ENCODE measurements at regions not wholly inside any gene's neighbourhood (a gene's known extent, or its start where the extent isn't known, plus 50 kb on each side); places are given as distances from the start of the nearest gene placed in this dataset.

DNA sequence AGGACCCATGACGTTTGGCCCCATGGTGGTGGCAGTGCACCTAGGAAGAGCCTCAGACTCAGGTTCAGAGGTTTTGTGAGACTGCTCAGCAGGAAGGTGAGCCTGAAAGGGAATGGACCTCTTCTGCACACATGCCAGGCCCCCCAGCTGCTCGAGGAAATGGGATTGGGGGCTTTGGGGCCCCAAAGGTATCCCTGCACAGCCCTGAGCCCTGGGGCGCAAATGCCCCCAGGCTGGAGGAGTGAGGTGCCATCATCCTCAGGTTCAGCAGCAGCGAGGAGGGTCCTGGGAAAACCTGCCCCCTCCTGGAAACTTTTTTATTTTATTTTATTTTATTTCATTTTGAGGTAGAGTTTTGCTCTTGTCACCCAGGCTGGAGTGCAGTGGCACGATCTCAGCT is 171.8 kb upstream of the MVB12B start:
- TF ChIP-seq, protein P1, sequence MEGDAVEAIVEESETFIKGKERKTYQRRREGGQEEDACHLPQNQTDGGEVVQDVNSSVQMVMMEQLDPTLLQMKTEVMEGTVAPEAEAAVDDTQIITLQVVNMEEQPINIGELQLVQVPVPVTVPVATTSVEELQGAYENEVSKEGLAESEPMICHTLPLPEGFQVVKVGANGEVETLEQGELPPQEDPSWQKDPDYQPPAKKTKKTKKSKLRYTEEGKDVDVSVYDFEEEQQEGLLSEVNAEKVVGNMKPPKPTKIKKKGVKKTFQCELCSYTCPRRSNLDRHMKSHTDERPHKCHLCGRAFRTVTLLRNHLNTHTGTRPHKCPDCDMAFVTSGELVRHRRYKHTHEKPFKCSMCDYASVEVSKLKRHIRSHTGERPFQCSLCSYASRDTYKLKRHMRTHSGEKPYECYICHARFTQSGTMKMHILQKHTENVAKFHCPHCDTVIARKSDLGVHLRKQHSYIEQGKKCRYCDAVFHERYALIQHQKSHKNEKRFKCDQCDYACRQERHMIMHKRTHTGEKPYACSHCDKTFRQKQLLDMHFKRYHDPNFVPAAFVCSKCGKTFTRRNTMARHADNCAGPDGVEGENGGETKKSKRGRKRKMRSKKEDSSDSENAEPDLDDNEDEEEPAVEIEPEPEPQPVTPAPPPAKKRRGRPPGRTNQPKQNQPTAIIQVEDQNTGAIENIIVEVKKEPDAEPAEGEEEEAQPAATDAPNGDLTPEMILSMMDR (IDR thresholded peaks at IDR 0.05), result no peak
- TF ChIP-seq EP300 (IDR thresholded peaks at IDR 0.05), result no peak
